ENCODE measurements at regions not wholly inside any gene's neighbourhood (a gene's known extent, or its start where the extent isn't known, plus 50 kb on each side); places are given as distances from the start of the nearest gene placed in this dataset.
"Not testable (repeated sequence)": the region's sequence is repeated elsewhere in the genome, so short reads cannot be mapped to it uniquely, and the experiment has no call there.

DNA sequence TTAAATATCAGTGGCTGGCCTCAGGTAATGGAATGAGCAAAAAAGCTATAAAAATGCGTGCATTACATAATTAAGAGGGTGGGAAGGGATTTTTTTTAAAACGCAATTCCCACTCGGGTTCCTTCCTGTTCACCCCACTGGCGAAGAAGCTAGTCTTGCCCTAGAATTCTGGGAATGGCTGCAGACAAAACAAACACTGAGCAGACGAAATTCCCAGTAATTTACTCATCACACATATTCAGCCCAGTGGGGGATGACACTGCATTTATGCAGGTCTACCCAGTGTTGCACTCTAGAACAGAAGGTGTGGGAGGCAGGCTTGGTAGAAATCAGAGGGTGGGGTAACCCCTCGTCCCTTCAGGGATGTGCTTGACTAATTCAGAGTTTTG is 2695.0 kb upstream of the DEFB115 start:
- DNase-seq (ENCODE audit: low read depth), result no peak

GRCh38 chr20:28562899-28563521 is 2694.5 kb upstream of the DEFB115 start:
- DNase-seq (ENCODE audit: low read depth), result not testable (repeated sequence)

DNA sequence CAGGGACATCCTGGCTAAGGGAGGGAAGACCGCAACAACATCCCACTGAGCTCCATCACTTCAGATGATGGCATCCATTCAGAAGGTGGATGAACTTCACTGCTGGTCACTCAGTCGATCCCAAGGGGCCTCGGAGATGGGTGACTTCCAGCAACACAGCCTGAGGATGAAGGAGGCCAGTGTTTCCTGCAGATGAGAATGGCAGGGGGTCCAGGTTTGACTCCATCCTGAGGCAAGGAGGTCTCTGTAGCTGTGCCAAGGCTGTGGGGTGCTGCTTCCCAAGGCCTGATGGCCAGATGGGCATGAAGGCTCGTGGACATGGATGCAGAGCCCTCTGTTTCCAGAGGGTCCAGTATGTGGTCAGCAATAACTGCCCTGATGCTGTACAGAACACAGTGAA is 2693.4 kb upstream of the DEFB115 start:
- not testable (repeated sequence) for DNase-seq (ENCODE audit: low read depth)

DNA sequence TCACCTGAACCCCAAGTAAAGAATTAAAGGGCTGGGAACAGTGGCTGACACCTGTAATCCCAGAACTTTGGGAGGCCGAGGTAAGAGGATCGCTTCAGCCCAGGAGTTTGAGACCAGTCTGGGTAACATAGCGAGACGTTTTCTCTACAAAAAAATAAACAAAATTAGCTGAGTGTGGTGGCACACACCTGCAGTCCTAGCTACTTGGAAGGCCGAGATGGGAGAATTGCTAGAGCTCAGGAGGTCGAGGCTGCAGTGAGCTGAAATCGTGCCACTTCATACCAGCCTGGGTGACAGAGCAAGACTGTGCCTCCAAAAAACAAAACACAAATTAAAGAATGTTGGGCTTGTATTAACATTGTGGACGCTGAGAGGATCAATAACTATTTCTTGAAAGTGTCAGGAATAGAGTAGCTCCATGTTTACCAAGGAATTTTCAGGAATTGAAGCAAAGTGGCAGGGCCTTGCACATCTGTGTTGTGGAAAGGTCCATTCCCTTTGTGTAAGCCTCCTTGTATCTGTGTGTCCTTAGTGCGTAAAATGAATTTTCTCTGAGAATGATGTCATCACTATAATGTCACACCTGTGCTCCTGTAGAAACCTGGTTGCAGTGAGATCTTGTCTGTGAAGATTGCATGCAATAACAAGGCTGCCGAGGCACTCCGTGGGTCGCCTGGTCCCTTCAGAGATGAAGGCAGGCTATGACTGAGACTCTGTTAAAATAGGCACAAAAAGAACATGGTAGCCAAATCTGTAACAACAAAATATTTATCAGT is 2692.6 kb upstream of the DEFB115 start:
- not testable (repeated sequence) for DNase-seq (ENCODE audit: low read depth)

GRCh38 chr20:28575991-28576390 is 2681.5 kb upstream of the DEFB115 start:
- not testable (repeated sequence) for DNase-seq (ENCODE audit: low read depth)

- DNase-seq (ENCODE audit: low read depth), result not testable (repeated sequence)
Observed at GRCh38 chr20:28591680-28592079, 2665.8 kb upstream of the DEFB115 start.

DNA sequence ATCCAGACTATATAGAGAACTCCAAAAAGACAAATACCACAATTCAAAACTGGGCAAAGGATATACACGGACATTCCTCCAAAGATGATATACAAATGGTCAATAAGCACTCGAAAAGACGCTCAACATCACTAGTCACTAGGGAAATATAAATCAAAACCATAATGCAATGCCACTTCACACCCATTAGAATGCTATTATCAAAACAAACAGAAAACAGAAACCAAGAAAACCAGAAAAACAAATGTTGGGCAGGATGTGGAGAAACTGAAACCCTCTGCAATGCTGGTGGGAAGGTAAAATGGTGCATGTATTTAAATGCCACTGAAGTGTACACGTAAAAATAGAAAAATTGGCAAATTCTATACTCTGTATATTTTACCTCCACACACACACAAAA is 2664.1 kb upstream of the DEFB115 start:
- not testable (repeated sequence) for DNase-seq (ENCODE audit: low read depth)

GRCh38 chr20:28594476-28594875 is 2663.0 kb upstream of the DEFB115 start:
- DNase-seq (ENCODE audit: low read depth), result not testable (repeated sequence)

GRCh38 chr20:28602006-28602402 is 2655.5 kb upstream of the DEFB115 start:
- not testable (repeated sequence) for DNase-seq (ENCODE audit: low read depth)

- DNase-seq (ENCODE audit: low read depth), result peak; percentile 54
Observed at GRCh38 chr20:28602403-28603217, 2654.9 kb upstream of the DEFB115 start.

GRCh38 chr20:28603218-28603577 is 2654.3 kb upstream of the DEFB115 start:
- DNase-seq (ENCODE audit: low read depth), result not testable (repeated sequence)

GRCh38 chr20:28616354-28616753 is 2641.1 kb upstream of the DEFB115 start:
- no peak for DNase-seq (ENCODE audit: low read depth)

DNA sequence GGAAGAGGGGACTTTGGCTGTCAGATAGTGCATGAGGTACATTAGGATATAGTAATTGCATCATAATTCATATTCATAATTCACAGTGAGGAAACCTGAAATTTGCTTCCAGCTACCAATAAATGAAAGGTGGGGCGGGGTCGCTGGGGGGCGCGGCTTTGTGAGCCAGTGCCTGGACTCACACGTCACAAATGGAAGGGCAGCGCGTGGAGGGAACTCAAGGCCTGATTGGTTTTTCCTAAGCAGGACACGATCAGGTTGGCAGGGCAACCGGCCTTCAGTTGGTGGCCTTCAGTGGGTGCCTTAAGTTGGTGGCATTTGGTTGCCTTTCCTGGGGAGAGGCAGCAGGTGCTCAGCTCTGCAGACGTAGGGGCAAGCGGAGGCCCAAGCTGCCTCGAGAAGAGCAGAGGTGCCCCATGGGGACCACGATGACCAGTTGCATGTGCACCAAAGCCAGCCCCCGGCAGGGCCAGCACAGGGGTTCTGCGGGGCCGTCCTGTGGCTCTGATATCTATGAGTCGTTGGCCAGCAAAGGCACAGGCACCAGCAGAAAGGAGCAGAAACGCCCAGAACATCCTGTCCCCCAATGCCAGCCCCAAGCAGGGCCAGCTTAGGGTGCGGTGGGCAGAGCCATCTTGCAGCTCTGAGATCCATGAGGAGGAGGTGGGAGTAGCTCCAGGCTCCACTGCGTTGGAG is 2637.4 kb upstream of the DEFB115 start:
- not testable (repeated sequence) for DNase-seq (ENCODE audit: low read depth)

GRCh38 chr20:28625112-28625511 is 2632.4 kb upstream of the DEFB115 start:
- not testable (repeated sequence) for DNase-seq (ENCODE audit: low read depth)

GRCh38 chr20:28640831-28641230 is 2616.6 kb upstream of the DEFB115 start:
- not testable (repeated sequence) for DNase-seq (ENCODE audit: low read depth)
